GM19452 (cell line): ENCODE measurements at regions not wholly inside any gene's neighbourhood (a gene's known extent, or its start where the extent isn't known, plus 50 kb on each side); places are given as distances from the start of the nearest gene placed in this dataset.

Experiments
- ATAC-seq: cut with Tn5 transposase; IDR thresholded peaks from one replicate; pipeline ENCODE4 v1.9.1; 2021; ENCODE audit not compliant: unreplicated experiment

- ATAC-seq = no peak
Observed at GRCh38 chr4:10765386-10765785, 80.8 kb upstream of the CLNK start.

DNA sequence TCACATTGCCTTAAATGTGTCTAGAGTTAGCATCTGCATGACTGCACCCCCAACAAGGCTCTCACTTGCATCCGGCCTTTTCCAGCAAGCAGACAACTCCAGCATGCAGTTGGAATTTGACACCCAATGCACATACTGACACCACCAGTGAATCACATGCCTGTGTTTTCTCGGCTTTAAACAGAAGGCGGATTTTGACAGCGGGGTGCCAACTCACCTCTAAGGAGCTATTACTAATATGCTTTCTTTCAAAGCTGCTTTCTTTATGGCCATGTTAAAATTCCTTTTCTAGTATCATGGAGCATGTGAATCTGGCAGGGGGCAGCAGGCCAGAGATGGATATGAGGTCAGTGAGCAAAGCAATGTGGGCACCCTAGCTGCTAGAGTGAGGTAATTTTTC, 78.0 kb upstream of the CLNK start:
- no peak for ATAC-seq

GRCh38 chr4:10761903-10762302, 77.3 kb upstream of the CLNK start:
- ATAC-seq = no peak

GRCh38 chr4:10760086-10760485, 75.5 kb upstream of the CLNK start:
- ATAC-seq = no peak

GRCh38 chr4:10758906-10759305, 74.3 kb upstream of the CLNK start:
- no peak for ATAC-seq

DNA sequence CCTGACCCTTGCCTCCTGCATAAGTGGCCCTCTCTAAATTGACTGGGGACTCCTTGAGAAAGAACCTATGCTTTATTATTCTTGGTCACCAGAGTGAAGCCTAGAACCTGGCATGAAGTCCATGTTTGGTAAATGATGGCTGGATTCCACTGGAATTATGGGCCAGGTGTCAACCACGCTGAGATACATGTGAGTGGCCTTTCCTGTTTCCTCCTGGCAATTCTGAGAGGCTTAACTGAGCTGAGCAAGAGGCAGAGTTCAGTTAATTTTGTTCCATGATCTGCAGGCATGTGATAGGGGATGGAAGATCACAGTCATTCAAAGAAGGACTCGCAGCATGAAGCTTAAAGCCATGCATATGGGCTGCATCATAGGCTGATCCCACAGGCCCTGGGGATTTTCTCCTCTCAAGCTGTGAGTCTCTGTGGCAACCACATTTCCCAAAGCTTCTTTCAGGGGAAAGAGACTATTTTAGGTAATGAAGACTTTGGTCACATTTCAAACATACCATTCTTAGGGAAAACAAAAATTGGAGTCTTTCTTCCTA, 69.4 kb upstream of the CLNK start:
- ATAC-seq = no peak

DNA sequence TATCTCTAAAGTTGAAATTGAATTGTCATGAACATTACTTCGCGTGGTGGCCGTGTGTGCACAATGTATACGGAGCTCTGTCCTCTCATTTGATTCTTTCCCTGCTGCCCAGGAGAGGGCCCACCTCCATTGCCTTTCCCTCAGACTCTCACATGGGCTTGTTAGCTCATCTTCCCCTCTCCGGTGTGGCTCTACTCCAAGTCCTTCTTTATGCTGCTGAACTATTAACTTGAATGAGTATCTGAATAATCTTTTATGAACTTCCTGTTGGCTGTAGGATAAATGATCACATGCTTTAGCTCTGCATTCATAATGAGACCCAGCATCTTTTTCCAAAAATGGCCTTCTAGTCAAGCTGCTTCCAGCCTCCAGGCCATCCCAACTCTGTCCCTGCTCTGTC, 68.8 kb upstream of the CLNK start:
- no peak for ATAC-seq

DNA sequence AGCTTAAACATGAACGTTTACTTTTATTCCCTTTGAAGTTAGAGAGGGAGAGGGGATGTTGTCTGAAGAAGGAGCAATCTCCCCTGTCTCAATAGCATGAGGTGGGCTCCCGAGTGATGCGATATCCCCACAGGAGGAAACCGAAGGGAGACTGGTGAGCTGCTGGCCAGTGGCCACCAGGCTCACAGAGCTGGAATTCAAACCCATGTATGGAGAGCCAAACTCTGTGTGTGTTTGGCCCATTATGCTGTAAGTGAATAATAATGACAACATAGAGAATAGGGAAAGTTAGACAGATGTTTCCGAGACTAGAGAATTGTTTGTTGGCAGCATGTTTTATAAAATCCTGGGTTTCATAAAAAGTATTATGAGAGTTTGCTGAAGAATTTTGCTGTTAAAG, 66.1 kb upstream of the CLNK start:
- no peak for ATAC-seq

- ATAC-seq = no peak
Observed at GRCh38 chr4:10747186-10747585, 62.6 kb upstream of the CLNK start.

- no peak for ATAC-seq
Observed at GRCh38 chr4:10746371-10747171, 62.0 kb upstream of the CLNK start.

DNA sequence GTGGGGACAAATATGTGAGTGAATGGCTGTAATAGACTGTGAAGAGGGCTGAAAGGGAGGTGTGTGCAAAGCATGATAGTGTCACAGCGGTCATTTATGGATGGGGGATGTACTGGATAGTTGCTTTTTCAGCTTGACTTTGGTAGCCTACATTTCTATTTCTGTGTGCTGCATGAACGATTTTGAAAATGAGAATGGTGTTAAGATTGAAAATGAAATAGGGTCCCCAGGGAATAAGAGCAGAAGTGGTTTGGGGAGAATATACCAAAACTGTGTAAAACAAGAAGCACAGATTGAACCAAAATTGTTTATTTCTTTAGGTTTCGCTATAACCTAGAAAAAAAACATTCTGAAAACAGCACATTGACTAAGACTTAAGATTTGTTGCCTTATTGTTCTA, 58.8 kb upstream of the CLNK start:
- peak; percentile 48 for ATAC-seq

DNA sequence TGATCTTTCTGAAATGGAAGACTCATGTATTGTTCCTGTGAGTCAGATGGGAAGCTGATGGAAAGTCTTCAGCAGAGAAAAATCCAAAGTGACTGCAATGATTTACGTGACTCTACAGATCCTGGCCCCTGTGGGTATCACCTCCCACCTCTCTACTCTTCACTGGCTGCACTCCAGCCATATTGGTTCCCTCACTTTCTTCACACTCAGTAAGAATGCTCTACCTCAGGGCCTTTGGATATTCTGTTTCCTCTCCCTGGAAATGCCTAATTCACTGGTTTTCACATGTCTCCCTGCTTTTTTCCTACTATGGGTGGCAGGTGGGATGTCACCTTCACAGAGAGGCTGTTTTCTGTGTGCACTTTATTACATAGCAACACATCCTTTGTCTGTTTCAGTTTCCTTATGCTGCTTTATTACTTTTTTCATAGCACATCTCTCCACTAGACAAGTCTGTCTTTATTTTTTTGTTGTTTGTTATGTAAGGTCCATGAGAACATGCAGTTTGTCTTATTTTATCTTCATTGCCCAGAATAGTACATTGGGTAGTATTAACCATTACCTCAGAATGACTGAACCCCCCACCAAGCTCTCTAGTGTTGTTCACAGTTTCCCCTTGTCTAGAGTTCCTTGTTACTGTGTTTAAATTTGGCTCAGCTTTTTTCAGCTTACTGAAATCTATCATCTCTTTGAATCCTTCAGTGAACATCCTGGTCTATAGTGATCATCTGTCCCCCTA, 57.6 kb upstream of the CLNK start:
- peak; percentile 47 for ATAC-seq

DNA sequence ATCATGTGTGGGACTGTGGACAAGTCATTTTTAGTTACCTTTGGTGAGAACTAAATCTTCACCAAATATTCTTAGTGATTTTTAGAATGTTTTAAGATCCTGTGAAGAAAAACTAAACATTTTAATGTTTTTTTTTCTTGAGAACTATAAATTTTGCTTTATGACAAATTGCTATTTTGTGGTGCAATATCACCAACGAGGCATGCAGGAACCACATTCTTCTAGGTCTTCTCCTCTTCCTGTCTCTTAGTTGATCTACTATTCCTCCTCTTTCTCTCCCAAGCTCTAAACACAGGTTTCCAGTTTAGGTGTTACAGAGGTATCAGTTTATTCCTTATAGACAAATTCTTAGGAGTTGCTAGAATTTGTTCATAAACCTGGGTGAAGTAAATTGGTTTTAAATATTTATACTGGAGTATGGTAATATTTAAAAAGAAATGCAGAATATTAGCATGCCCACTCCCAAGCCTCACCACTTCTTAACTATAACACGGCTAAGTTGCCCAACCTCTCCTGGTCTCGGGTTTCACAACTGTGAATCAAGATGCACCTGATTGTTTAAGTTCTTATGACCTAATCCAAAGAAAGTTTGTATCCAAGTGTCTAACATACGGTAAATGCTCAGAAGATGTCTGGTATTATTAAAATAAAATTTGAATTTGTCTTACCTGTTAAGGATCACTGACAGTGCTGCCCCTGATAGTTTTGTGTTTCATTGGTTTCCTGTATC, 56.5 kb upstream of the CLNK start:
- ATAC-seq = no peak

GRCh38 chr4:10740251-10740650, 55.7 kb upstream of the CLNK start:
- no peak for ATAC-seq

- ATAC-seq = no peak
Observed at GRCh38 chr4:10738826-10739489, 54.4 kb upstream of the CLNK start.

DNA sequence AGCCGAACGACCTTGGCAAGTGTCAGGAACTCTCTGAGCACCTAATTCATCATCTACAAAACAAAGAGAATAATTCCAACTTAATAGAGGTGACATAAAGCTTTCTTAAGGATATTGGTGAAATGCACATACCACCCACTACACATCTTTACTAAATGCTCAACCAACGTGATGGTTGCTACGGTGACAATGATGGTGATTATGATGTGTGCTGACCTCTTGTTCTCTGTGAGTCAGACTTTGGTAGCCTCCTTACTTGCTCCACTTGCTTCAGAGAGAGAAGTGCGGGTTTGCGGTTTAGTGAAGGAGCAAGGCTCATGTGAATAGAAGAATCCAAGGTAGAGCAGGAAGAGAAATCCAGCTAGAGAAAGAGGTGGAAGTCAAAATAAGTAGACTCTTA, 52.8 kb upstream of the CLNK start:
- ATAC-seq = no peak

- no peak for ATAC-seq
Observed at GRCh38 chr4:10736895-10737294, 52.3 kb upstream of the CLNK start.

GRCh38 chr4:10736266-10736665, 51.7 kb upstream of the CLNK start:
- ATAC-seq = no peak

GRCh38 chr4:10734697-10735096, 50.1 kb upstream of the CLNK start:
- no peak for ATAC-seq
